ENCODE measurements at regions not wholly inside any gene's neighbourhood (a gene's known extent, or its start where the extent isn't known, plus 50 kb on each side); places are given as distances from the start of the nearest gene placed in this dataset.

DNA sequence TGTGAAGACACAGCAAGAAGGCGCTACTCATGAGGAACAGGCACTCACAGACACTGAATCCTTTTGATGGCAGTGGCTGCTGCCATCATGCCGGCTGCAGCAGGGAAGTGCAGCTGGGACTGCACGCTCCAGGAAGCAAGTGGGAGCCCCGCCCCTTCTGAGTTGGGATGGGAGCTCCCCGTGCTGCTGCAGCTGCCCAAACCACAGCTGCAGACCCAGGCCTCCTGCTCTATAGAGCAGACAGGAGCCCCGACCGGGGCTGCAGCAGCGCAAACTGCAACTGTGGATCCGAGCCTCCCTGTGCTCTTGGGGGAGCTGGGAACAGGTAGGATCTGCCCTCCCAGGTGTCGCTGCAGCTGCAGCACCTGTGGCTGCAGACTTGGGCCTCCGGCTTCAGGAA lies 65.2 kb upstream of the MARK1 start:
- TF ChIP-seq, protein P1, sequence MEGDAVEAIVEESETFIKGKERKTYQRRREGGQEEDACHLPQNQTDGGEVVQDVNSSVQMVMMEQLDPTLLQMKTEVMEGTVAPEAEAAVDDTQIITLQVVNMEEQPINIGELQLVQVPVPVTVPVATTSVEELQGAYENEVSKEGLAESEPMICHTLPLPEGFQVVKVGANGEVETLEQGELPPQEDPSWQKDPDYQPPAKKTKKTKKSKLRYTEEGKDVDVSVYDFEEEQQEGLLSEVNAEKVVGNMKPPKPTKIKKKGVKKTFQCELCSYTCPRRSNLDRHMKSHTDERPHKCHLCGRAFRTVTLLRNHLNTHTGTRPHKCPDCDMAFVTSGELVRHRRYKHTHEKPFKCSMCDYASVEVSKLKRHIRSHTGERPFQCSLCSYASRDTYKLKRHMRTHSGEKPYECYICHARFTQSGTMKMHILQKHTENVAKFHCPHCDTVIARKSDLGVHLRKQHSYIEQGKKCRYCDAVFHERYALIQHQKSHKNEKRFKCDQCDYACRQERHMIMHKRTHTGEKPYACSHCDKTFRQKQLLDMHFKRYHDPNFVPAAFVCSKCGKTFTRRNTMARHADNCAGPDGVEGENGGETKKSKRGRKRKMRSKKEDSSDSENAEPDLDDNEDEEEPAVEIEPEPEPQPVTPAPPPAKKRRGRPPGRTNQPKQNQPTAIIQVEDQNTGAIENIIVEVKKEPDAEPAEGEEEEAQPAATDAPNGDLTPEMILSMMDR (IDR thresholded peaks at IDR 0.05): no peak
- TF ChIP-seq POLR2A (IDR thresholded peaks at IDR 0.05): no peak
- TF ChIP-seq EP300 (IDR thresholded peaks at IDR 0.05): no peak
- no peak for TF ChIP-seq POLR2AphosphoS5 (IDR thresholded peaks at IDR 0.05)

Data from upper lobe of left lung (tissue), 4 donors.